ENCODE measurements at regions not wholly inside any gene's neighbourhood (a gene's known extent, or its start where the extent isn't known, plus 50 kb on each side); places are given as distances from the start of the nearest gene placed in this dataset.

DNA sequence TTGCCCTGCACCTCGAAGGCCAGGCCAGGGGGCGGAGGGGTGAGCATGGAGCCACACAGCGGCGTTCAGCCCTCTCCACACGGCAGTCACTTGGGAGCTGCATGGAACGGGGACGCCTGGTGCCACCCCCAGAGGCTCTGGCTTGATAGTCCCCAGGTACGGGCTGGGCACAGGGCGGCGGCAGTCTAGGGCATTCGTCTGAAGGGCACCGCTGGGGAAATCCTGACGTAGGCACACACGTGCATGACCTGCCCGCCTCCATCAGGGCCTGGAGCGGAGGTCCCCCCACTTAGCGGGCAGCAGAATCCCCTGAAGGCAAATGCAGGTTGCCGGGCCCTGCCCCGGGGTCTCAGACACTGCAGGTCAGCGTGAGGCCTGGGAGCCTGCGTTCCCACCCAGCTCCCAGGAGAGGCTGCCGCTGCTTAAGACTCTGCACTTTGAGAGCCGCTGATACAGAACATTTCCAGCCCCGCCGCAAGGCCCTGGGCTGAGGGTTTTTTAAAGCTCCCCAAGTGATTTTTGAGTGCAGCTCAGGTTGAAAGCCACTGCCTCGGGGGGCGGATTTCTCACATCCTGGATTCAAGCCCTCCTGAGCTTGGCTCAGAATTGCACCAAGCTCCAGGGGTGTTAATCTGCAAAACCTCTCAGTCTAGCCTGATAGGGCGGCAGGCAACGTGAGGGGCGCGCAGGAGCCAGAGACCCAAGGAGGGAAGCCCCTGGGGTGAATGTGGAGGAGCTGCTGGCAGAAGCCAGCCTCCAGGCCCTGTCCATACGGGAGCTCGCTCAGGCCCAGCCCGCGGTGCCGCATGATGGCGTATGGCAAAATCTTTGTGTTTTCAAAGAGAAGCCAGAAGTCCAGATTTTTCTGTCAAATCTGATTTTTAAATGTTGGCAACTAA lies 182.3 kb upstream of the GSE1 start (continued):
- no peak for TF ChIP-seq RCOR1 (IDR thresholded peaks at IDR 0.05; ENCODE audit: insufficient replicate concordance, low read length)

DNA sequence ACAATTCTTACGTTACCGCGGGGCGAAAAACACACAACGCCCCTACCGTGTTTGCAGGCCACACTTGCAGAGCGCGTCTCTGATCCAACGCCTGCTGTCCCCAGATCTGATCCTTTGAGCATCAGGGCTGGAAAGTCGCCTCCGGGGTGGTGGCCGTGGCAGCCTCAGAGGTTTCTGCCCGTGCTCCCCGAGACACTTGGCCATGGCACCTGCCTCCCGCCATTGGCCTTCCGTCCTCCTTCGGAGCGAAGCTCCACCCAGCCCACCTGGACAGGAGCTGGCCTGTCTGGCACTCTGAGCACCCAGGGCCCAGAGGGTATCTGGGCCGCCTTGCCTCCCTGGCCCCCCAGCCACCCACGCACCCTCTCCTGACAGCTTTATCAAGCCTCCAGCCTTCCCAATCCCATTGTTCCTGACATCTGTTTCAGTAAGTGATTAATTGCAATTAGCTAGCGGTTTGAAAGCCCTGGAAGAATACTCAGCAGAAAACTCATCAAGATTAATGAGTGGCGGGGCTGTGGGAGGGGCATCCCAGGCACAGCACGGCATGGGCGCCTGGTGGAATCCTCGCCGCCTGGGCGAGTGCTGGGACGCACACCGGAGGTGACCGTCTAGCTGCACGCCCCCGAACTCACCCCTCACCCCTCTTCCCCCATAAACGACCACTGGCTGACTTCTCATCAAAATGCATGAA lies 181.5 kb upstream of the GSE1 start:
- no peak overlapping the region for H3K4me2 ChIP-seq (ENCODE audit: low read depth, low read length)
- WGBS, 2 experiments (ENCODE audit: extremely low coverage in 2 of 2, insufficient read length in 1 of 2) = 94% methylated on average over 14 of the region's 33 CpGs; no CpG with 5 or more reads in 1 of the 2 experiments
- ChIA-PET POLR2A (ENCODE audit: unreplicated experiment) (no interaction called here), CTCF (interaction anchor here (0.5 kb wide), 1 partner anchor 147 kb away, joined by 3 read pairs; no protein-coding TSS in a partner anchor)
- H2BK20ac ChIP-seq (ENCODE audit: low read depth, low read length) = no peak overlapping the region
- 0 out of 2 replicates have a peak, but pooled peaks cover 3% of the 10 kb centered on the region for H3K9me1 ChIP-seq (ENCODE audit: insufficient read depth, low read length)
- peaks cover 0 to 9% of the 10 kb centered on the region in 2 experiments; a peak in 3 of 4 replicates for H3K79me1 ChIP-seq (ENCODE audit: low read depth in 1 of 2, low read length in 2 of 2)
- H3K4me3 ChIP-seq (ENCODE audit: insufficient read depth, low read depth, low read length) = no peak overlapping the region
- intact Hi-C loops (cut with micrococcal nuclease) (no loop called here), in situ Hi-C loops (cut with MboI; ENCODE audit: low sequenced_read_pairs) (no loop called here), dilution Hi-C loops (cut with HindIII; ENCODE audit: low sequenced_read_pairs, unreplicated experiment) (no loop called here)
- H4K91ac ChIP-seq (ENCODE audit: insufficient read depth, low read depth, low read length) = no peak overlapping the region
- H3K56ac ChIP-seq (ENCODE audit: extremely low read depth, insufficient read depth, low read length) = no peak overlapping the region
- peaks cover 46% of the 10 kb centered on the region for H4K20me1 ChIP-seq (ENCODE audit: insufficient read depth, low read length)
- H3K36me3 ChIP-seq (ENCODE audit: control insufficient read depth, insufficient read depth, low read length) = peaks cover 1% of the 10 kb centered on the region; the same call in 1 of the 2 replicates
- H3K4ac ChIP-seq (ENCODE audit: low read depth, low read length) = no peak overlapping the region
- no peaks in the 10 kb centered on the region for H3K9me3 ChIP-seq (ENCODE audit: control insufficient read depth, insufficient read depth, low read length)
- H2BK15ac ChIP-seq (ENCODE audit: low read depth, low read length) = no peak overlapping the region
- no peak overlapping the region for H4K8ac ChIP-seq (ENCODE audit: low read depth in 2 of 2, low read length in 2 of 2)
- no peak overlapping the region for H3K9ac ChIP-seq (ENCODE audit: low read depth, low read length)
- no peak overlapping the region for H4K5ac ChIP-seq (ENCODE audit: low read depth, low read length)
- no peak overlapping the region for H2AFZ ChIP-seq (replicated peaks; ENCODE audit: low read length, poor library complexity)
- no peak overlapping the region for H2AK9ac ChIP-seq (replicated peaks; ENCODE audit: low read depth, low read length, poor library complexity)
- no peak for DNase-seq
- no peak overlapping the region for H3K14ac ChIP-seq (replicated peaks; ENCODE audit: low read depth, low read length)
- H3K23ac ChIP-seq (ENCODE audit: low read depth, low read length) = no peak overlapping the region
- no peak for ATAC-seq (ENCODE audit: low read depth)
- H3K4me1 ChIP-seq (ENCODE audit: control insufficient read depth, insufficient read depth, low read length) = no peaks in the 10 kb centered on the region; the same call in 1 of the 2 replicates
- no peak overlapping the region for H2AK5ac ChIP-seq (ENCODE audit: low read depth, low read length)
- no peak overlapping the region for H3K27ac ChIP-seq (ENCODE audit: insufficient read depth, low read length)
- H3K27me3 ChIP-seq (ENCODE audit: control insufficient read depth, insufficient read depth, low read length) = no peaks in the 10 kb centered on the region
- no peak overlapping the region for H2BK5ac ChIP-seq (ENCODE audit: low read depth, low read length, poor library complexity, severe bottlenecking)
- BruUV-seq (replicated peaks) = no TSS peak
- H2BK120ac ChIP-seq (ENCODE audit: low read depth, low read length) = no peak overlapping the region
- H3K18ac ChIP-seq (ENCODE audit: low read depth, low read length) = no peak overlapping the region
- TF ChIP-seq CEBPB (IDR thresholded peaks at IDR 0.05; ENCODE audit: low read depth, low read length) (no peak), MAZ (IDR thresholded peaks at IDR 0.05; ENCODE audit: borderline replicate concordance, low read depth, low read length) (no peak), RAD21 (IDR thresholded peaks at IDR 0.05; ENCODE audit: low read length) (no peak), FOS (IDR thresholded peaks at IDR 0.05; ENCODE audit: low read depth, low read length) (no peak), CHD1 (IDR thresholded peaks at IDR 0.05; ENCODE audit: low read depth, low read length) (no peak), BHLHE40 (IDR thresholded peaks at IDR 0.05; ENCODE audit: low read depth, low read length) (no peak), RCOR1 (IDR thresholded peaks at IDR 0.05; ENCODE audit: insufficient replicate concordance, low read length) (no peak), POLR2A (IDR thresholded peaks at IDR 0.05; ENCODE audit: low read depth, low read length) (no peak), MXI1 (IDR thresholded peaks at IDR 0.05; ENCODE audit: borderline replicate concordance, low read depth, low read length) (no peak), SMC3 (IDR thresholded peaks at IDR 0.05; ENCODE audit: low read depth, low read length) (no peak), RFX5 (IDR thresholded peaks at IDR 0.05; ENCODE audit: low read depth, low read length) (no peak)
- TF ChIP-seq, protein P1, sequence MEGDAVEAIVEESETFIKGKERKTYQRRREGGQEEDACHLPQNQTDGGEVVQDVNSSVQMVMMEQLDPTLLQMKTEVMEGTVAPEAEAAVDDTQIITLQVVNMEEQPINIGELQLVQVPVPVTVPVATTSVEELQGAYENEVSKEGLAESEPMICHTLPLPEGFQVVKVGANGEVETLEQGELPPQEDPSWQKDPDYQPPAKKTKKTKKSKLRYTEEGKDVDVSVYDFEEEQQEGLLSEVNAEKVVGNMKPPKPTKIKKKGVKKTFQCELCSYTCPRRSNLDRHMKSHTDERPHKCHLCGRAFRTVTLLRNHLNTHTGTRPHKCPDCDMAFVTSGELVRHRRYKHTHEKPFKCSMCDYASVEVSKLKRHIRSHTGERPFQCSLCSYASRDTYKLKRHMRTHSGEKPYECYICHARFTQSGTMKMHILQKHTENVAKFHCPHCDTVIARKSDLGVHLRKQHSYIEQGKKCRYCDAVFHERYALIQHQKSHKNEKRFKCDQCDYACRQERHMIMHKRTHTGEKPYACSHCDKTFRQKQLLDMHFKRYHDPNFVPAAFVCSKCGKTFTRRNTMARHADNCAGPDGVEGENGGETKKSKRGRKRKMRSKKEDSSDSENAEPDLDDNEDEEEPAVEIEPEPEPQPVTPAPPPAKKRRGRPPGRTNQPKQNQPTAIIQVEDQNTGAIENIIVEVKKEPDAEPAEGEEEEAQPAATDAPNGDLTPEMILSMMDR (conservative IDR thresholded peaks at IDR 0.05; ENCODE audit: low read depth, low read length) = no peak
- TF ChIP-seq, protein P2, sequence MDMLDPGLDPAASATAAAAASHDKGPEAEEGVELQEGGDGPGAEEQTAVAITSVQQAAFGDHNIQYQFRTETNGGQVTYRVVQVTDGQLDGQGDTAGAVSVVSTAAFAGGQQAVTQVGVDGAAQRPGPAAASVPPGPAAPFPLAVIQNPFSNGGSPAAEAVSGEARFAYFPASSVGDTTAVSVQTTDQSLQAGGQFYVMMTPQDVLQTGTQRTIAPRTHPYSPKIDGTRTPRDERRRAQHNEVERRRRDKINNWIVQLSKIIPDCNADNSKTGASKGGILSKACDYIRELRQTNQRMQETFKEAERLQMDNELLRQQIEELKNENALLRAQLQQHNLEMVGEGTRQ (IDR thresholded peaks at IDR 0.05; ENCODE audit: low read depth, low read length) = no peak

All from IMR-90 (cell line).